H9 (cell line): ENCODE measurements at regions not wholly inside any gene's neighbourhood (a gene's known extent, or its start where the extent isn't known, plus 50 kb on each side); places are given as distances from the start of the nearest gene placed in this dataset.

ENCODE experiments used
- DNase-seq: peaks from one replicate; pipeline ENCODE4 v3.0.0-alpha.2; 2017
- H2AFZ ChIP-seq: one replicate; pipeline ENCODE4 v1.6.1; 2013; ENCODE audit warnings: mild to moderate bottlenecking, low read length, control low read depth, moderate library complexity
- H2AK5ac ChIP-seq: 2 replicates; pipeline ENCODE4 v1.6.1; 2013; ENCODE audit warnings: low read length, control low read depth, mixed read lengths; ENCODE audit not compliant: insufficient read length
- H2BK120ac ChIP-seq: one replicate; pipeline ENCODE4 v1.6.1; 2013; ENCODE audit warnings: low read depth, mild to moderate bottlenecking, low read length, control low read depth, inconsistent platforms; ENCODE audit not compliant: poor library complexity, severe bottlenecking
- H2BK12ac ChIP-seq: 2 replicates; pipeline ENCODE4 v1.6.1; 2013; ENCODE audit warnings: low read length, control low read depth, mixed read lengths, low read depth; ENCODE audit not compliant: insufficient read length
- H2BK15ac ChIP-seq: 2 replicates; pipeline ENCODE4 v1.6.1; 2013; ENCODE audit warnings: low read depth, low read length, control low read depth
- H2BK20ac ChIP-seq: one replicate; pipeline ENCODE4 v1.6.1; 2013; ENCODE audit warnings: low read depth, mild to moderate bottlenecking, low read length, control low read depth, inconsistent platforms; ENCODE audit not compliant: poor library complexity, severe bottlenecking
- H2BK5ac ChIP-seq: 2 replicates; pipeline ENCODE4 v1.6.1; 2013; ENCODE audit warnings: low read length, control low read depth, mixed read lengths; ENCODE audit not compliant: insufficient read length
- H3K14ac ChIP-seq: 2 replicates; pipeline ENCODE4 v1.6.1; 2013; ENCODE audit warnings: low read length, control low read depth; ENCODE audit not compliant: insufficient read depth
- H3K18ac ChIP-seq: 2 replicates; pipeline ENCODE4 v1.6.1; 2013; ENCODE audit warnings: low read depth, mild to moderate bottlenecking, mixed read lengths, low read length, control low read depth; ENCODE audit not compliant: insufficient read length
- H3K23ac ChIP-seq: 2 replicates; pipeline ENCODE4 v1.6.1; 2013; ENCODE audit warnings: low read length, control low read depth, mixed read lengths, low read depth; ENCODE audit not compliant: insufficient read length
- H3K23me2 ChIP-seq: 2 replicates; pipeline ENCODE4 v1.6.1; 2013; ENCODE audit warnings: low read depth, mild to moderate bottlenecking, mixed read lengths, low read length, control low read depth; ENCODE audit not compliant: insufficient read length, poor library complexity, severe bottlenecking
- H3K27ac ChIP-seq: 2 replicates; pipeline ENCODE4 v1.5.1; 2013; ENCODE audit warnings: low read length, control low read depth, mixed read lengths, low read depth; ENCODE audit not compliant: insufficient read length
- H3K27me3 ChIP-seq: 2 replicates; pipeline ENCODE4 v1.6.1; 2013; ENCODE audit warnings: low read length, control low read depth, inconsistent platforms; ENCODE audit not compliant: insufficient read depth
- H3K4ac ChIP-seq: 2 replicates; pipeline ENCODE4 v1.6.1; 2013; ENCODE audit warnings: low read depth, mild to moderate bottlenecking, control low read depth, inconsistent platforms, low read length, moderate library complexity
- H3K4me1 ChIP-seq: 2 replicates; pipeline ENCODE4 v1.6.1; 2013; ENCODE audit warnings: low read length, control low read depth, inconsistent platforms; ENCODE audit not compliant: insufficient read depth
- H3K4me2 ChIP-seq: 2 replicates; pipeline ENCODE4 v1.6.1; 2013; ENCODE audit warnings: low read length, control low read depth, mixed read lengths; ENCODE audit not compliant: insufficient read length, insufficient read depth
- H3K56ac ChIP-seq: 2 replicates; pipeline ENCODE4 v1.6.1; 2013; ENCODE audit warnings: low read depth, mild to moderate bottlenecking, mixed read lengths, low read length, control low read depth; ENCODE audit not compliant: insufficient read length
- H3K79me1 ChIP-seq: 2 replicates; pipeline ENCODE4 v1.6.1; 2013; ENCODE audit warnings: low read depth, mild to moderate bottlenecking, moderate library complexity, low read length, control low read depth, inconsistent platforms; ENCODE audit not compliant: insufficient read depth, poor library complexity, severe bottlenecking
- H3K79me2 ChIP-seq: 2 replicates; pipeline ENCODE4 v1.6.1; 2013; ENCODE audit warnings: low read length, control low read depth, inconsistent platforms; ENCODE audit not compliant: insufficient read depth
- H3K9ac ChIP-seq: 2 replicates; pipeline ENCODE4 v1.6.1; 2013; ENCODE audit warnings: low read length, control low read depth, mixed read lengths; ENCODE audit not compliant: insufficient read length; ENCODE audit errors: extremely low read depth
- H3K9me3 ChIP-seq: one replicate; pipeline ENCODE4 v1.6.1; 2013; ENCODE audit warnings: low read depth, low read length, inconsistent platforms; ENCODE audit not compliant: control insufficient read depth
- H3T11ph ChIP-seq: one replicate; pipeline ENCODE4 v1.6.1; 2013; ENCODE audit warnings: mild to moderate bottlenecking, low read length, control low read depth, inconsistent platforms
- H4K20me1 ChIP-seq: one replicate; pipeline ENCODE4 v1.6.1; 2013; ENCODE audit not compliant: control insufficient read depth, insufficient read length, insufficient read depth
- H4K5ac ChIP-seq: 2 replicates; pipeline ENCODE4 v1.6.1; 2013; ENCODE audit warnings: low read depth, mild to moderate bottlenecking, mixed read lengths, low read length, control low read depth; ENCODE audit not compliant: insufficient read length
- H4K8ac ChIP-seq: replicated peaks from 2 replicates; pipeline ENCODE4 v1.6.1; 2013; ENCODE audit warnings: low read length, control low read depth, mixed read lengths, low read depth; ENCODE audit not compliant: insufficient read length
- H4K91ac ChIP-seq: 2 replicates; pipeline ENCODE4 v1.6.1; 2013; ENCODE audit warnings: low read depth, mild to moderate bottlenecking, moderate library complexity, mixed read lengths, low read length, control low read depth; ENCODE audit not compliant: insufficient read length
- H3K27ac Mint-ChIP-seq, 3 experiments: 2 replicates in 2 of 3; 3 replicates in 1 of 3; pipeline ENCODE4 v1.8.0; 2020 to 2021; ENCODE audit warnings: mixed read lengths in 3 of 3, mild to moderate bottlenecking in 1 of 3, moderate library complexity in 1 of 3
- H3K27me3 Mint-ChIP-seq: 2 replicates; pipeline ENCODE4 v1.8.0; 2021; ENCODE audit warnings: low read depth, mild to moderate bottlenecking, moderate library complexity, mixed read lengths
- H3K36me3 Mint-ChIP-seq, 3 experiments: 2 replicates in 2 of 3; 3 replicates in 1 of 3; pipeline ENCODE4 v1.8.0; 2020 to 2021; ENCODE audit warnings: low read depth in 3 of 3, mixed read lengths in 3 of 3; ENCODE audit not compliant: insufficient read depth in 1 of 3
- H3K4me1 Mint-ChIP-seq, 2 experiments: 2 replicates each; pipeline ENCODE4 v1.8.0; 2020; ENCODE audit warnings: mixed read lengths in 2 of 2
- H3K4me3 Mint-ChIP-seq, 2 experiments: 2 replicates in 1 of 2; 3 replicates in 1 of 2; pipeline ENCODE4 v1.8.0; 2020 to 2021; ENCODE audit warnings: mild to moderate bottlenecking in 2 of 2, mixed read lengths in 2 of 2, moderate library complexity in 1 of 2
- H3K9me3 Mint-ChIP-seq, 2 experiments: 2 replicates in 1 of 2; 3 replicates in 1 of 2; pipeline ENCODE4 v1.8.0; 2020; ENCODE audit warnings: mild to moderate bottlenecking in 2 of 2, mixed read lengths in 2 of 2, moderate library complexity in 1 of 2
- CTCF ChIP-seq: fragments of 200-600 bp; sonication (generic); conservative IDR thresholded peaks from 3 replicates; pipeline ENCODE4 v1.8.0; 2021; ENCODE audit warnings: antibody characterized with exemption, mild to moderate bottlenecking
- WGBS: extraction: QIAGEN DNeasy Blood & Tissue Kit; methylation state at CpG from one replicate; pipeline ENCODE4 v1.1.7; 2013; ENCODE audit warnings: missing lambda C conversion rate, low lambda C conversion rate, mixed read lengths; ENCODE audit not compliant: insufficient read length; ENCODE audit errors: extremely low coverage; 5-methylcytosine and 5-hydroxymethylcytosine counted together

- Histone ChIP-seq H2BK12ac (no peak overlapping the region), H4K8ac (no peak overlapping the region), H4K20me1 (no peaks in the 10 kb centered on the region), H2AFZ (no peak overlapping the region), H3K23me2 (no peaks in the 10 kb centered on the region), H3K9ac (no peak overlapping the region), H3K79me1 (no peaks in the 10 kb centered on the region), H3K18ac (no peak overlapping the region), H3K27me3 (no peaks in the 10 kb centered on the region), H4K91ac (no peak overlapping the region), H3K79me2 (no peaks in the 10 kb centered on the region), H3K4me1 (no peaks in the 10 kb centered on the region), H2BK20ac (no peak overlapping the region), H3K9me3 (no peaks in the 10 kb centered on the region), H2AK5ac (no peak overlapping the region), H3K14ac (no peak overlapping the region), H3K4me2 (no peak overlapping the region), H3K23ac (no peak overlapping the region), H2BK15ac (no peak overlapping the region), H3K4ac (no peak overlapping the region), H2BK5ac (no peak overlapping the region), H4K5ac (no peak overlapping the region), H2BK120ac (no peak overlapping the region), H3K27ac (no peak overlapping the region), H3T11ph (no peak overlapping the region), H3K56ac (no peak overlapping the region)
- no peaks in the 10 kb centered on the region for H3K4me1 Mint-ChIP-seq
- H3K4me3 Mint-ChIP-seq, result no peak overlapping the region
- no peaks in the 10 kb centered on the region for H3K9me3 Mint-ChIP-seq
- TF ChIP-seq CTCF, result no peak; the same call in 2 of the 3 replicates
- peaks cover 4% of the 10 kb centered on the region for H3K27me3 Mint-ChIP-seq
- no peak overlapping the region for H3K27ac Mint-ChIP-seq
- no CpG with 5 or more reads among the region's 4 CpGs for WGBS
- DNase-seq, result no peak
- no peaks in the 10 kb centered on the region for H3K36me3 Mint-ChIP-seq
Observed at GRCh38 chr2:177064422-177064821, 148.2 kb upstream of the HNRNPA3 start.
